ENCODE measurements at regions not wholly inside any gene's neighbourhood (a gene's known extent, or its start where the extent isn't known, plus 50 kb on each side); places are given as distances from the start of the nearest gene placed in this dataset.
"Not testable (repeated sequence)": the region's sequence is repeated elsewhere in the genome, so short reads cannot be mapped to it uniquely, and the experiment has no call there.

DNA sequence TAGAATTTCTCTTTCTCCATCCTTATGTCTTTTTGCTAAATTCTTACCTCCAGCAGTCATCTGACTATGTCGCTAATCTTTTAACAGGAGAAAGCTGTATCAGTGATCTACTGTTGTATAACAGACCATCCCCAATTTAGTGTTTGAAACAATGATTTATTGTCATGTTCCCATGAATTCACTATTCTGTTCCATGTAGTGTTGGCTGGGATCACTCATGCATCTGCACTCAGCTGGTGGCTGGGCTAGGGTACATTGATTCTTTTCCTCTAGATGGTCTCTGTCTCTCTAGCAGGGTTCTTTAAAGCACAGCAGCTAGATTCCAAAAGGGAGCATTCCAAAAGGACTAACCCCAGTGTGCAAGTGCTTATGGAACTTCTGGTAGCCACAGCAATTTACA is 184.2 kb upstream of the FANCL start:
- ATAC-seq = no peak
- no peak for DNase-seq
- intact Hi-C loops (cut with micrococcal nuclease) = no loop called here

DNA sequence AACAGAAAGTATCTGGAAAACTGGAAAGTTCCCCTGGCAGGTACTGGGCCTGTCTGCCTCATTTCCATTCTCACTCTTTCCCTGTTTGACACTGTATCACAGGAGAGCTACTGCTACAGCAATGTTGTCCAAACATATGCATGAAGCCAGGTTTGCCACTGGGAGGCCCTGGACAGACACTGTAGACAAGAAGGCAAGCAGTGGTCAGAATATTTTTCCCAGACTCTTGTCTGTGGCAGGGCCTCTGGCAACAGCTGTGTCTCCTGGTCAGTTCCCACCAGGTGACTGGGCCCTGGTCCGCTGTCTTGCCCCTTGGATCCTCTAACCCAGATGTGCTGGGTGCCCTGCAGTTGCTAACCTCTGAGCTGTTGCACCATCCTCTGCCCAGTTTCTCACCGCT is 178.9 kb upstream of the FANCL start:
- ATAC-seq = no peak
- intact Hi-C loops (cut with micrococcal nuclease) = no loop called here
- DNase-seq = no peak

DNA sequence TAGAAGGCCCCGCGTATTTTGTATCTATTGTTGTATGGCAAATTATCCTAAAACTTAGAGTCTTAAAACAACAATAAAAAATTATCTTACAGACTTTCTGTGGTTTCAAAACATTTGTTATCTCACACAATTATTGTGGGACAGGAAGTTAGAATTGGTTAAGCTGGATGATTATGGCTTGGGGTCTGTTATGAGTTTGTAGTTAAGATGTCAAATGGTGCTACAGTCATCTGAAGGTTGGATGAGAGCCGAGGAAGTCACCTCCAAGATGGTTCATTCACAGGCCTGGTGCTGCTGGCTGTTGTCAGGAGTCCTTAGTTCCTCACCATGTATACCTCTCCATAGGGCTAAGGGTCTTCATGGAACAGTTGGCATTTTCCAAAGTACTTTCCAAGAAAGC is 175.6 kb upstream of the FANCL start:
- ATAC-seq = no peak
- intact Hi-C loops (cut with micrococcal nuclease) = no loop called here
- no peak for DNase-seq

DNA sequence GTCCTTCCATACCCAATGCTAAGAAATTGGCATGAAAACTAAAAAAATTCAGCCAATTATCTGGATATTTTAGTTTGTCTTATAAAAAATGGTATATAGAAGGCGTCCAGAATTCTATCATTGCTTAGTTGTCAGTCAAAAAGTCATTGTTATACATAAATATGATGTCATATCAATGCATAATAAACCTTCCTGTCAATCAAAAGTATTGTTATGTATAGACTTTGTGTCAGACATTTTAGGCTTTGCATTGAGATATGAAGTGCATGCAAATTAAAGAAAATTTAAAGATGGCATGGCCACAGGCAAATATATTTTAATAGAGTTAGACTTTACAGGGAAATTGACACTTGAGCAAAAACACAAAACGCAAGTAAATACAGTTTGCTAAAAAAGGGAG is 173.4 kb upstream of the FANCL start:
- ATAC-seq = no peak
- no peak for DNase-seq
- intact Hi-C loops (cut with micrococcal nuclease) = no loop called here

DNA sequence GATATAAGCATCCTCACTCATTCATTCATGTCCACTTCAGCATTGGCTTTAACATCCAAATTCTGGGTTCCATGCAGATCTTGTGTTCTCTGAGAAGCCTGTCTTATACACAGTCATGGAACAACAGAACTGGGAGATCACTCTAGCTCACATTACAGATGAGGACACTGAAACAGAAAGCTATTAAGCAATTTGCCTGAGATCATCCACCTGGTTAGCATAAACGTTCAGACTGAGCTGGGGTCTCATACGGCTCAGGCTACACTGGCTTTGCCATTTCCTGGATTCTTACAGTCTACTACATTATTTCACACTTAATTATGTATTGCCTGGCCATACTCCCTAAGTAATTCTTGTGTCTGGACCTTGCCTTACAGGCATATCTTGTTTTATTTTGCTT is 169.4 kb upstream of the FANCL start:
- intact Hi-C loops (cut with micrococcal nuclease) = no loop called here
- DNase-seq (no peak), ATAC-seq (no peak)

DNA sequence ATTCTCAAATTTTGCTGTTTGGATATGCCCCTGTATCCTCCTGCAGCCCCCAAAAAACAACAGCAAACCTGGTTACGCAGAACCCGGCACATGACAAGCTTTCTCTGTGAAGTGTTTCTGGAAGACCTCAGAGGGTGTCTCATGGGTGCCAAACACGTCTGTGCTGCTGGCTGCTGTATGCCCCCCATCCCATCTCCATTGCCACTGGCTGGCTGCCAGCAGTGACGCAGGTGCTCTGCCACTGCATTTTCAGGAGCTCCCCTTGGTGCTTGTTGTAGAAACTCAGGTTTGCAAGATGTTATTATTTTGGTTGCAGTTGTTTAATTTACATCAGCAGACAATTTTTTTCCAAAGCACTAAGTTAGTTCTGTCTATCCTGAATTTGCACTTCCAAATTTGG is 166.4 kb upstream of the FANCL start:
- intact Hi-C loops (cut with micrococcal nuclease) = no loop called here
- DNase-seq (no peak), ATAC-seq (no peak)

DNA sequence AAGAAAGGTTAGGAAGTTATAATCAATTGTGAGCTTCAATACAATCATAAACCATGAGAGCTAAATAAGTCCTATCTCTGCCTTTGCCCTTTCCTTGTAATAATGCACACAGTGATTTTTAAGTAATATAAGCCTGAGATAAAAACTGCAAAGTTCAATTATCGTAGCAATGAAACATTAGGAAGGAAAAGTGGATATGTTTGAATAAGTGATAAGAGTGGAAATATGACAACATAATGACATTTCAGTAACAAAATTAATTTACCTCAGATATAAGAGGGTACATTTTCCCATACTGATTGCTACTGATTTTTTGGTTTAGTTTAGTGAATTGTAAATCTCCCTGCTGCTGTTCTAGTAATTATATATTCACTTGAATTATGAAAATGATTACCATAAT is 164.2 kb upstream of the FANCL start:
- DNase-seq (no peak), ATAC-seq (no peak)
- intact Hi-C loops (cut with micrococcal nuclease) = no loop called here

DNA sequence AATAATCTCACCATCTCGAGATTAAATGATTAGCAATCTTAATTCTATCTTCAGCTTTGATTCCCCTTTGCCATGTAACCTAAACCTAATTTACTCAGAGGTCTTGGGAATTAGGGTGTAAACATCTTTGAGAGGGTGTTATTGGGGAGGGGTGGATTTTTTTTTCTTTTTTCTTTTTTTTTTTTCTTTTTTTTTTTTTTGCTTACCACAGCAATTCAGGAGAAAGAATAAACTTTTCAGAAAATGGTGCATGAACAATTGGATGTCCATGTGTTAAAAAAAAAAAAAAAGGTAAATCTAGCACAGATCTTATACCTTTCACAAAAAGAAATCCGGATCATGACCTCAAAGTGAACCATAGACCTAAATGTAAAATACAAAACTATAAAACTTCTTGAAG is 160.8 kb upstream of the FANCL start:
- no peak for ATAC-seq
- intact Hi-C loops (cut with micrococcal nuclease) = no loop called here

DNA sequence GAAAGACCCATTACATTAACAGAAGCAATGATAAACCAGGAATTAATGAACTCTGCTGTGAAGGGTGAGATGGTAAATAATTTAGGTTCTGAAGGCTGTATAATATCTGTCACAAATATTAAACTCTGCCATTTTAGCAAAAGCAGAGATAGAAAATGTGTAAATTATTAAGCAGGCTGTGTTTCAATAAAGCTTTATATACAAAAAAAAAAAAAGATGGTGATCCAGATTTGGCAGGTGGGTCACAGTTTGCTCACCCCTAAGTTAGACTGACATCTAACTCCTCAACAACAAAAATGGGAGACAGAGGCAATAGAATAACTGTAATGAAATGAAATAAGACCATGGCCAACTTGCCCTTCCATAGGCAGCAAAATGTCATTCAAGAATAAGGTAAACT is 157.3 kb upstream of the FANCL start:
- intact Hi-C loops (cut with micrococcal nuclease) = no loop called here
- ATAC-seq = no peak
- DNase-seq = no peak

More for the DNA sequence above, 160.8 kb upstream of the FANCL start:
- DNase-seq = no peak

DNA sequence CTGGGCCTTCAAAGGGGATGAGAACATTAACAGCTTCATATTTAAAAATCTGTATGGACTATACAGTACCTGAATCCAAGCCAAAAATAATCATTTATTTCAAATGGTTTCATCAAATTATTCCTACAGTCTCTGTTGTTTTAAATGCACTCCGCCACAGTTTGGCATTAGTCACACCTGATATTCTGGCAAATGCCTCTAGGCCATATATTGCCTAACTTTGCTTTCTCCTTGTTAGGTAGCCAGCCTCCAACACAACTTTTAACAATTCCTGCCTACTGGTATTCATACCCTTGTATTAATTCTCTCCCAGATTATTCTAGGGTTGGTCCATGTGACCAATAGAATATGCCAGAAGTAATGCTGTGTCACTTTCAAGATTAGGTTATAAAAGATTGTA is 146.6 kb upstream of the FANCL start:
- DNase-seq = no peak
- ATAC-seq = no peak
- intact Hi-C loops (cut with micrococcal nuclease) = no loop called here

DNA sequence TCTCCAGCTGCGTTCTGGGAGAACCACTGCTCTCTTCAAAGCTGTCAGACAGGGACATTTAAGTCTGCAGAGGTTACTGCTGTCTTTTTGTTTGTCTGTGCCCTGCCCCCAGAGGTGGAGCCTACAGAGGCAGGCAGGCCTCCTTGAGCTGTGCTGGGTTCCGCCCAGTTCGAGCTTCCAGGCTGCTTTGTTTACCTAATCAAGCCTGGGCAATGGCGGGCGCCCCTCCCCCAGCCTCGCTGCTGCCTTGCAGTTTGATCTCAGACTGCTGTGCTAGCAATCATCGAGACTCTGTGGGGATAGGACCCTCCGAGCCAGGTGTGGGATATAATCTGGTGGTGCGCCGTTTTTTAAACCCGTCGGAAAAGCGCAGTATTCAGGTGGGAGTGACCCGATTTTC is 145.8 kb upstream of the FANCL start:
- intact Hi-C loops (cut with micrococcal nuclease); ATAC-seq; DNase-seq: not testable (repeated sequence)

DNA sequence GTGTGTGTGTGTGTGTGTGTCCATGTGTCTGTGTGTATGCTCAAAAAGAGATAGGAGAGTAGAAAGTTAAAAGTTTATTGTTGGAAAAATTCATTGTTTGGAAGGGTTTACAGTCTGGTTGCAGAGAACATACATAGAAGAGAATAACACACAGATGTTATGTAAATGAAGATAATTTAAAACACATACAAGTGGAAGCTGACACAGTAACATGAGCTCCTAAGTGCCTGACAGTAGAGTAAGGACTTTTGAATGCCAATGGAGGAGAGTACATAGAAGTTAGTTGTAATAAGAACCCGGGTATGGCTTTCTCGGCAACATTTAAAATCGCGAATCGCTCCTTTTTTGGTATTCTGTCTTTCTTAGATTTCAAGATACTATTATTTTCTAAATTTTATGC is 137.0 kb upstream of the FANCL start:
- no peak for ATAC-seq
- intact Hi-C loops (cut with micrococcal nuclease) = no loop called here
- no peak for DNase-seq

DNA sequence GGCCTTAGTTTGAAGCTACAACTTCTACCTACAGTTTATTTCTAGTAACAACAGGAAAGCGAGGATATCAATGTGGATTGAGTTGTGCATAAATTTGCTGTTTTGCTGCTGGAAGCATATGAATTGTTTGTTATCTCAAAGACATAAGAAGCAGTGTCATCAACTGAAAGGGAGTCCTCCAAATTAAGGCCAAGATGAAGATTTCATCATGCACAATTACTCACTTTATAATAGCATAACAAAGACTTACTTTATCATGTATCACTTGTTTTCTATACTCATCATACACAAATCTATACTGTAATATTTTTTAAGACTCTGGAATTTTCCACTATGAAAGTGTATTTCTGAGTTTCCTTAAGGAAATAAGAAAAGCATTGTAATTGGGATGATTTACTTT is 136.1 kb upstream of the FANCL start:
- no peak for DNase-seq
- no peak for ATAC-seq
- intact Hi-C loops (cut with micrococcal nuclease) = no loop called here

DNA sequence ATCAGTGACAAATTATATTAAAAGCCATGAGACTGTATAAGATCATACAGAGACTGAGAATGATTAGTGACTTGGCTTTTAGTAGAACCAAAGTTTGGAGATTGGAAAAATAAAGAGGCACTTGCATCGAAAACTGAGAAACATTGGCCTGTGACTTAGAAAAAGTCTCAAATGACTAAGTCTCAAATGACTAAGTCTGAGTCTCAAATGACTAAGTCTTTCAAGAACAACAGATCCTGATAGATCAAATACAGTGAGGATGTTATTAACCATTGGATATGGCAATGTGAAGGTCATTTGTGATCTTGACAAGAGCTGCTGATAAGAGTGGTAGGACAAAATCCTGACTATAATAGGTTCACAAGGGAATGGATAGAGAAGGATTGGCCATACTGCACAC is 135.5 kb upstream of the FANCL start:
- intact Hi-C loops (cut with micrococcal nuclease) = no loop called here
- no peak for DNase-seq
- no peak for ATAC-seq

DNA sequence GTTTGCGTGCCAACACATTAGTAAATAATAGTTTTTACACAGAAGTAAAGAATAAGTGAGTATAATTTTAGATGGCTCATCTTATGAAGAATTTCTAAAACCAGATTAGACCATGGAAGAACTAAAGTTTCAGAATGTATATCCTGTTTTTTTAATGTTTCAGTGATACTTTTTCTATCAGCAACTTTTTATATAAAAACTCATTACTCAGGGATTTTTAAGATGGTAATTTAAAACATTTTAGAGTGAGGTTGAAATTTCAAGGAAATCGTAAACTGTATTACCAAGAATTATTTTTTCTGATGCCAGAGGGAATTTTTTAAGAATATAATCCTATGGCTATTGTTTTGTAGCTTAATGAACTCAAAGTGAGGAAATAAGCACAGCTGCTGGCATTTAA is 128.5 kb upstream of the FANCL start:
- DNase-seq = no peak
- no peak for ATAC-seq
- intact Hi-C loops (cut with micrococcal nuclease) = no loop called here

DNA sequence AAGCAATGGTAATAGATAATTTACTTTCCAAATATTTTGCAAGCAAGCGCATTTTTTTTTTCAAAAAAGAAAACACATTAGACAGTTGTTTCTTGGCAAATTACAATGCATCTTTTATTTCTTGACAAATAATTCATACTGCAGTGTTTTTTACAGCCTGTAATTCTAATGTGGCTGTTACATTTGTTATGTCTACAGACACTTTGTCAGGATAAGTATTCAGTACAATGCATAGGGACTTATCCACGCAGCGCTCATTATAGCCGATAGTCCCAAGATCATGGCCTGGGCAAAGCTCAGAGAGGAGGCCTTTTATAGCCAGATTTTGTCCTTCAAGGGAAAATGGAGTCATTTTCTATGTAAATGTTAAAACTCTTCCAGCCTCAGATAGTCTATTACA is 123.0 kb upstream of the FANCL start:
- intact Hi-C loops (cut with micrococcal nuclease) = no loop called here
- no peak for DNase-seq

DNA sequence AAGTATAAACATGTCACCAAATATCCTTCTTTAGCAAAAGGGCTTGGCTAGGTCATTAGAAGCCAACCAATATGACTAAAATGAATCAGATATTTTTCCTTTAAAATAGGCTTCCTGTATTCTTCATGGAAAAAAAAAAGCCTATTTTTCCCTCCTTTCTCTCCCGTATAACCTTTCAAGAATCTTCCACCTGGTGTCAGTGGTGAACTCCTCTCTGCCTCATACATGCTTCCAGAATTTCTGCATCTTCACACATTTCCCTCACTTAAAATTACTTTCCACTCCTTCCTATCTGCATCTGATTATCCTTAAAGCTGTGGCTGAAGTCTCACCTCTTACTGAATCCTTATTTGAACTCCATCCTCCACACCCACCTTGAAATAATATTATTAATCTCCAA is 116.9 kb upstream of the FANCL start:
- DNase-seq (no peak), ATAC-seq (no peak)
- intact Hi-C loops (cut with micrococcal nuclease) = no loop called here

More for the DNA sequence above, 123.0 kb upstream of the FANCL start:
- ATAC-seq = no peak

DNA sequence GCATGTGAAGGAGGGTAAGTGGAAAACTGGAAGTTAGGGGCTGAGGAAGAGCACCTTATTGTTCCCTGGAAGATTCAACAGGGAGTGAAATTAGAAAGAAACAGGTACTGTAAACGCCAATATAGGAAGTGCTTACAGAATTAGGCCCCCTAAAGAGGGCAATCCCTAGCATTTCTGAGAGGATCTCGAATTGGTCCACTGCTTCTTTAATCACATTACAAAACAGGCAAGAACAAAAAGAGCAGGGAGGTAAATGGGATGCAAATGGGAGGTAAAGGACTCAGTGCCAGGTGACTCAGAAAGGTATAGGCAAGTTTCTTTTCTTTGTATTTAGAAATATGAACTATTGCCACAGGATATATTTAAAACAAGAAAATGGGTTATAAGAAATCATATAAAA is 116.4 kb upstream of the FANCL start:
- no peak for ATAC-seq
- DNase-seq = no peak
- intact Hi-C loops (cut with micrococcal nuclease) = no loop called here

DNA sequence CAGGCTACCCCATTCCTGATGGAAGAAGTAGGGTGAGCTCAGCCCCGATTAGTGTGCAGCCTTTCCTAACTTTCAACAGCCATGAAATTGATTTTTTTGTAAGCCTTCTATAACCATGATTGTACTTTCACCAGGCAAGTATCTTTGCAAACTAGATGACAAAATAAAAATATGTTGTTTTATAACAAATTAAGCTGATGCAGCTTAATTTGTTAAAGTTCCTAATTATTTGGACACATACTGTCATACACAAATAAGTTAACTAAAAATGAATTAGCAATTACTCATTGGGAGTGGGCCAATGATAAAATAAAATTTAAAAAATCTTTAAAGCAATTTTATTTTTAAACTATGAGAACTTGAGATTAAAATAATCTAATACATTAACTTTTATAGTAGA is 113.1 kb upstream of the FANCL start:
- DNase-seq (no peak), ATAC-seq (no peak)
- intact Hi-C loops (cut with micrococcal nuclease) = no loop called here

DNA sequence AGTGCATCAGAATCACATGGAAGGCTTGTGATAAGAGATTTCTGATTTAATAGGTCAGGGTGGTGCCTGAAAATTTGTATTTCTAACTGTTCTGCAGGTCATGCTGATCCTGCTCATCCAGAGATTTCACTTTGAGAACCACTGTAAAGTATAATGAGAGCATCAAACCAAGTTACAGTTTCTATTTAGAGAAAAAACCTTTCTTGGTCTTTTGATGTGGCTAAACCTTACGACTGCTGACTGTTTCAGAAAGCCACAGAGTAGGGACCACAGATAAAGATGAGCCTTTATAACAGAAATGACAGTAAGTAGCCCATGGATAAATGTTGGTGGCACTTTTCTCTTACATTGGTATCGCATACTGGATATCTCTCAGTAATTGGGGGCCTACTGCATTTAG is 109.4 kb upstream of the FANCL start:
- intact Hi-C loops (cut with micrococcal nuclease) = no loop called here
- no peak for ATAC-seq
- no peak for DNase-seq

DNA sequence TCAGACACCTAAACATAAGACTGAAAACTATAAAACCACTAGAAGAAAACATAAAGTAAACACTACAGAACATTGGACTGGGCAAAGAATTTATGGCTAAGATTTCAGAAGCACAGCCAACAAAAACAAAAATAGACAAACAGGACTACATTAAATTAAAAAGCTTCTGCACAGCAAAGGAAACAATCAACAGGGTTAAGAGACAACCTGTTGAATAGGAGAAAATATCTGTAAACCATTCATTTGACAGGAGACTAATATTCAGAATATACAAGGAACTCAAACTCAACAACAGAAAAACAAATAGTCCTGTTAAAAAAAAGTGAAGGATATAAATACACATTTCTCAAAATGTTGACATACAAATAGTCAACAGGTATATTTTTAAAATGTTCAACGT is 106.7 kb upstream of the FANCL start:
- DNase-seq (no peak), ATAC-seq (no peak)
- intact Hi-C loops (cut with micrococcal nuclease) = no loop called here

DNA sequence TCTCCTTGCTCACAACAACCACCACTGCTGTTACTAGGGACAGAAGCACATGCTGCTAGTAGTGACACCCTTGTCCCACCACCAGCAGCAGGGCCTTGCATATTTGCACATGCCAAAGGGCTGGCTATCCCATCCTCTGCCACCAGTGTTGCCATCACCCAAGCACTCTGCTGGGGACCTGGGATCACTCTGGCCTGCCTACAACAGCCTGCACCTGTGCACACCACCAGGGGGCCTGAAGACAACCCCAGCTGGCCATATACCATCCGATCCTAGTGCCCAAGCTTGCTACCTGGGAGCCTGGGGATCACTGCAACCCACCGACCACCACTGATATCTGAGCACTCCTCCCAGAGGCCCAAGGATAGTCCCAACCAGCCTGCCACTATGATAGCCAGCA is 99.9 kb upstream of the FANCL start:
- intact Hi-C loops (cut with micrococcal nuclease) = no loop called here
- ATAC-seq (no peak), DNase-seq (no peak)
